ENCODE measurements at regions not wholly inside any gene's neighbourhood (a gene's known extent, or its start where the extent isn't known, plus 50 kb on each side); places are given as distances from the start of the nearest gene placed in this dataset.

DNA sequence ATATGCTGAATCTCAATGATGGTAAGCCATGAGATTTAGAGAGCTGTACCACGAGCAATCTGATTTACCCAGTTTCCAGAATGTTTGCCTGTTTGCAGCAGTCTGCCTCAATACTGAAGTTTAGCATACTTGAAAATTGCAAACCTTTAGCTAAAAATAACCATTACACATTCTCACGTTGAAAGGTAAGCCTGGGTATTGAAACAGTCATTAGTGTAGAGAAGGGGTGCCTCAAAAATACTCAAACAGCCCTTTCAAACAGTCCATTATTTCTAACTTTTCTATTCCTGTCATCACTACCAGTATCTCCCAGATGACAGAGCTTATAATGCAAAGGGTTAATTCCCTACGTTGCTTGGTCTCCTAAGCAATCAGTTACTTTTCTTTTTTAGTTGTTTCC lies 111.8 kb upstream of the MBNL1 start:
- ATAC-seq: no peak
- TF ChIP-seq, protein P1, sequence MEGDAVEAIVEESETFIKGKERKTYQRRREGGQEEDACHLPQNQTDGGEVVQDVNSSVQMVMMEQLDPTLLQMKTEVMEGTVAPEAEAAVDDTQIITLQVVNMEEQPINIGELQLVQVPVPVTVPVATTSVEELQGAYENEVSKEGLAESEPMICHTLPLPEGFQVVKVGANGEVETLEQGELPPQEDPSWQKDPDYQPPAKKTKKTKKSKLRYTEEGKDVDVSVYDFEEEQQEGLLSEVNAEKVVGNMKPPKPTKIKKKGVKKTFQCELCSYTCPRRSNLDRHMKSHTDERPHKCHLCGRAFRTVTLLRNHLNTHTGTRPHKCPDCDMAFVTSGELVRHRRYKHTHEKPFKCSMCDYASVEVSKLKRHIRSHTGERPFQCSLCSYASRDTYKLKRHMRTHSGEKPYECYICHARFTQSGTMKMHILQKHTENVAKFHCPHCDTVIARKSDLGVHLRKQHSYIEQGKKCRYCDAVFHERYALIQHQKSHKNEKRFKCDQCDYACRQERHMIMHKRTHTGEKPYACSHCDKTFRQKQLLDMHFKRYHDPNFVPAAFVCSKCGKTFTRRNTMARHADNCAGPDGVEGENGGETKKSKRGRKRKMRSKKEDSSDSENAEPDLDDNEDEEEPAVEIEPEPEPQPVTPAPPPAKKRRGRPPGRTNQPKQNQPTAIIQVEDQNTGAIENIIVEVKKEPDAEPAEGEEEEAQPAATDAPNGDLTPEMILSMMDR (IDR thresholded peaks at IDR 0.05): no peak
- no peaks in the 10 kb centered on the region for H3K4me1 ChIP-seq

DNA sequence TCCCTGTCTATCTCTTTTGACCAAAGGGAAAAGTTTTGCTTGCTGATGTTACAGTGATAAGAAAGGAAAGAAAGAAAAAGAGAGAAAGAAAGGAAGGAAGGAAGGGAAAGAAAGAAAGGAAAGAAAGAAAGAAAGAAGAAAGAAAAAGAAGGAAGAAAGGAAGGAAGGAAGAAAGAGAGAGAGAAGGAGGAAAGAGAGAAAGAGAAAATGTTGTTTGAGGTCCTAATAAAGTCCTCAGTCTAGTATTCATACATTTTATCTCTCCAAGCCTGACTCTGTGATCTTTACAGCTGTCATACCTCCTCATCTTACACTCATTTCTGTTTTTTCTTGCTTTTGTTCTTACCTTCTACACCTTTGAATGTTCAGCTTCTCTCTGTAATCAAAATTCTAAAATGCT lies 111.4 kb upstream of the MBNL1 start:
- intact Hi-C loops (cut with DNase I): no loop called here
- no peaks in the 10 kb centered on the region for H3K4me1 ChIP-seq

More for the DNA sequence above, 111.8 kb upstream of the MBNL1 start:
- H3K36me3 ChIP-seq: no peaks in the 10 kb centered on the region
- intact Hi-C loops (cut with DNase I): no loop called here
- no peaks in the 10 kb centered on the region for H3K9me3 ChIP-seq
- no peak overlapping the region for H3K4me3 ChIP-seq
- DNase-seq: no peak
- H3K27ac ChIP-seq: no peak overlapping the region
- H3K27me3 ChIP-seq: no peaks in the 10 kb centered on the region

DNA sequence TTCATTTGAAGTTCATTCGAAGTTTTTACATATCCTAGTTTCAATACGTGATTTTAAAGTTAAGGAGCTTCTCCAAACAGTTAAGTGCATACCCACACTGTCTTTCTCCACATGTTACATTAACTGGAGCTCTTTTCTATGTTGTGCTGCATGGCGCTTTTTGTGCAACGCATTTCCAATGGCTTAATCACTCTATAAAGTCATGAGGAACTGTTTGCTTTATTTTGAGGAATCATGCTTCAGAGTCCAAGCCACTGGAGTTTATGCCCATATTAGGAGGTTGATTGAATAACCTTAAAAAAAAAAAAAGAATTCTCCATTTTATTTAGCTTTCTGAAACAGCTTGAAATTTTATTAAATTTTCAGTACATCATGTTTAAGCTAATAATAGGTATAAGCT lies 109.4 kb upstream of the MBNL1 start:
- no peak for DNase-seq
- H3K27ac ChIP-seq: no peak overlapping the region

More for the DNA sequence above, 111.4 kb upstream of the MBNL1 start:
- TF ChIP-seq, protein P1 (IDR thresholded peaks at IDR 0.05): no peak
- DNase-seq (no peak), ATAC-seq (no peak)
- H3K27ac ChIP-seq: no peak overlapping the region
- H3K9me3 ChIP-seq: no peaks in the 10 kb centered on the region
- H3K4me3 ChIP-seq: no peak overlapping the region
- no peaks in the 10 kb centered on the region for H3K36me3 ChIP-seq
- H3K27me3 ChIP-seq: no peaks in the 10 kb centered on the region

DNA sequence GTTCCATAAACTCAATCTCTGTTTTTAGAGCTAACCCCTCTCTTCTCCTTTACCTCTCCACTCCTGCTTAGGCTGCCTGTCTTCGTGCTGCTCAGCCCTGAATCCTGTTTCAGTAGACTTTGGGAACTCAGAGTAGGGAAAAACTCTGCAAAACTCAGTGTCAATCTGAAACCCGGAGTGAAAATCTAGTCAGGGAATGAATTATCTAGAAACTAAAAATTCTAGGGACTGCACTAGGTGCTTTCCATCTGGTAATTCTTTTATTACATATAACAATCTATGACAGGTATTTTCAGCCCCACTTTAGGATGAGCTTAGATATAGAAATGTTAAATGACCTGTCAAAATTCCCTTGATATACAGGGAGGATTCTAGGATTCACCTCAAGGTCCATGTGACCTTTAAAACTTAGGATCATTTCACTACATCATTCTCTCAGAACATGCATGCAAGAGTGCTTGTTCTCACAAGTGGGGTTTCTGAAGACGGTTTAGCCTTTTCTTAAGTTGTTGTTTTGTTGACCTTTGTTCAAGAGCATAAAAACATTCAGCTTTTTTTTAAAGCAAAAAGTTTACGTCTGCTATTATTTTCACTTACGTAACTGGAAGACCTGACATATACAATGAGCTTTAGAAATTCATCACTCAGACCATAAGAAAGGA lies 108.2 kb upstream of the MBNL1 start:
- Histone ChIP-seq H3K36me3 (no peaks in the 10 kb centered on the region), H3K4me1 (no peaks in the 10 kb centered on the region), H3K27ac (no peak overlapping the region), H3K27me3 (no peaks in the 10 kb centered on the region), H3K9me3 (no peaks in the 10 kb centered on the region), H3K4me3 (no peak overlapping the region)
- ATAC-seq (no peak), DNase-seq (no peak)
- intact Hi-C loops (cut with DNase I): no loop called here
- TF ChIP-seq, protein P1 (IDR thresholded peaks at IDR 0.05): no peak

More for the DNA sequence above, 109.4 kb upstream of the MBNL1 start:
- H3K27me3 ChIP-seq: no peaks in the 10 kb centered on the region
- H3K36me3 ChIP-seq: no peaks in the 10 kb centered on the region
- no peak overlapping the region for H3K4me3 ChIP-seq
- TF ChIP-seq, protein P1 (IDR thresholded peaks at IDR 0.05): no peak
- H3K9me3 ChIP-seq: no peaks in the 10 kb centered on the region
- H3K4me1 ChIP-seq: no peaks in the 10 kb centered on the region
- ATAC-seq: peak; percentile 55
- intact Hi-C loops (cut with DNase I): no loop called here

DNA sequence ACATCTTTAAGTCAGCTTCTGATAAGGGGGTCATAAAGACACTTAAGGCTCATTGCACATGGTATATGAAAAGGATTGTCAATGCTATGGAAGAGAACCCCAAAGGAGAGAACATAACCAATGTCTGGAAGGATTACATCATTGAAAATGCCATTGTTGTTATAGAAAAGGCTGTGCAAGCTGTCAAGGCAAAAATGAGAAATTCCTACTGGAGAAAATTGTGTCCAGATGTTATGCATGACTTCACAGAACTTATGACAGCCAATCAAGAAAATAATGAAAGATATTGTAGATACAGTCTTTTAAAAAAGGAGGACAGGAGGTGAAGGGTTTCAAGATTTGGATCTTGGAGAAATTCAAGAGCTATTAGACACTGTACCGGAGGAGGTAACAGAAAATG lies 96.3 kb upstream of the MBNL1 start:
- no peaks in the 10 kb centered on the region for H3K27me3 ChIP-seq
- no peak for ATAC-seq
- TF ChIP-seq, protein P1 (IDR thresholded peaks at IDR 0.05): no peak
- no peaks in the 10 kb centered on the region for H3K4me1 ChIP-seq
- no peak overlapping the region for H3K4me3 ChIP-seq
- intact Hi-C loops (cut with DNase I): no loop called here
- no peaks in the 10 kb centered on the region for H3K36me3 ChIP-seq
- H3K9me3 ChIP-seq: no peaks in the 10 kb centered on the region
- DNase-seq: no peak
- no peak overlapping the region for H3K27ac ChIP-seq

DNA sequence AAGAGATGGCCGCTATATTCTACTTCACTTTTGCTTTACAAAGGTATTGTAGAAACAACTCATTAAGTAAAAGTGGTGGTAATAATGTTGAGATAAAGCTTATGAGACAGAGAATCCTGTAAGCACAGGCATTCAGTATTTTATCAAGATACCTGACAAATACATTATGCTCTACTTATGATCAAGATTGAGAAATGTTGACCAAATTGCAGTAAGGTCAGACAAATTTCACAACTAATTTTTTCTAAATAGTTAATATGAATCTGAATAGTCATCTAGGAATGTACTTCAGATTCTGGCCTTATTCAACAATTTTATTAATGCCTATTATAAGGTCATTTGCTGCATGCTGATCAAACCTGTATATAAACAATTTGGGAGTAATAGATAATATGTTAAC lies 95.1 kb upstream of the MBNL1 start:
- DNase-seq: no peak
- Histone ChIP-seq H3K9me3 (no peaks in the 10 kb centered on the region), H3K4me3 (no peak overlapping the region), H3K36me3 (no peaks in the 10 kb centered on the region), H3K4me1 (no peaks in the 10 kb centered on the region), H3K27ac (no peak overlapping the region), H3K27me3 (no peaks in the 10 kb centered on the region)
- intact Hi-C loops (cut with DNase I): no loop called here
- no peak for ATAC-seq
- TF ChIP-seq, protein P1 (IDR thresholded peaks at IDR 0.05): no peak

Data from upper lobe of right lung (tissue), 1 donor.